K562 (cell line): ENCODE measurements at regions not wholly inside any gene's neighbourhood (a gene's known extent, or its start where the extent isn't known, plus 50 kb on each side); places are given as distances from the start of the nearest gene placed in this dataset.

Experiments
- ATAC-seq: fragments of 200-7000 bp; cut with Tn5 transposase; 3 replicates; pipeline ENCODE4 v1.9.1; 2020; ENCODE audit warnings: moderate library complexity
- BruUV-seq: library from RNA; stranded (reverse); fragments of 400-500 nt; replicated peaks from 2 replicates; lab custom pipeline; 2021; lab: Mats Ljungman, UMichigan
- CTCF ChIA-PET: fragments of 300-600 bp; formaldehyde crosslinking; extraction: SDS; loops from one replicate; lab custom pipeline; 2021; ENCODE audit warnings: low intra/inter-chr PET ratio; lab: Yijun Ruan, JAX
- POLR2A ChIA-PET: fragments of 300-600, 350-650 bp; sonication (Branson Sonifier 250); formaldehyde crosslinking; extraction: SDS; loops from one replicate; lab custom pipeline; 2021; ENCODE audit warnings: antibody characterized with exemption, inconsistent platforms; lab: Yijun Ruan, JAX
- DNase-seq, 4 experiments: peaks; one replicate each; pipeline versions ENCODE4 v3.0.0 to v3.0.0-alpha.2; 2011 to 2018; ENCODE audit warnings: low spot score in 3 of 4, mixed read lengths in 3 of 4; ENCODE audit errors: extremely low read depth in 1 of 4
- FAIRE-seq: peaks from 2 replicates; lab custom pipeline; 2011; peaks lifted over from hg19 to GRCh38; lab: Jason Lieb, UNC
- H2AFZ ChIP-seq: 2 replicates; pipeline ENCODE4 v1.6.0; 2011; ENCODE audit warnings: low read depth, low read length, control low read depth, inconsistent platforms
- H3K27ac ChIP-seq: fragments of 200-600 bp; 3 replicates; pipeline ENCODE4 v1.8.0; 2011; ENCODE audit warnings: low read depth, mild to moderate bottlenecking, control low read depth, inconsistent platforms, low read length, moderate library complexity, mixed read lengths; ENCODE audit errors: extremely low read depth
- H3K27me3 ChIP-seq, 2 experiments: fragments of 300-600 bp in 1 of 2; 2 replicates in 1 of 2; 3 replicates in 1 of 2; pipeline versions ENCODE4 v1.6.0 to v1.8.0; 2011; ENCODE audit warnings: inconsistent platforms in 2 of 2, low read length in 2 of 2, mild to moderate bottlenecking in 1 of 2, mixed read lengths in 1 of 2, moderate library complexity in 1 of 2; ENCODE audit not compliant: control insufficient read depth in 2 of 2, insufficient read depth in 2 of 2
- H3K36me3 ChIP-seq: fragments of 300-600 bp; 3 replicates; pipeline ENCODE4 v1.8.0; 2011; ENCODE audit warnings: mild to moderate bottlenecking, low read length, inconsistent platforms; ENCODE audit not compliant: control insufficient read depth, insufficient read depth
- H3K4me1 ChIP-seq, 2 experiments: fragments of 200-600 bp in 1 of 2; replicated peaks in 1 of 2; 2 replicates in 1 of 2; 3 replicates in 1 of 2; pipeline versions ENCODE4 v1.5.1 to v1.8.0; 2011; ENCODE audit warnings: inconsistent platforms in 2 of 2, low read length in 2 of 2, mild to moderate bottlenecking in 1 of 2, mixed read lengths in 1 of 2, moderate library complexity in 1 of 2; ENCODE audit not compliant: control insufficient read depth in 2 of 2, insufficient read depth in 2 of 2
- H3K4me2 ChIP-seq: 2 replicates; pipeline ENCODE4 v1.6.1; 2011; ENCODE audit warnings: low read length, control low read depth, inconsistent platforms, mixed read lengths; ENCODE audit not compliant: insufficient read depth
- H3K4me3 ChIP-seq: fragments of 200-600 bp; sonication (generic), shearing (Covaris generic); 2 replicates; pipeline ENCODE4 v1.5.1; 2016; ENCODE audit warnings: control low read depth, inconsistent platforms
- H3K79me2 ChIP-seq: fragments of 200-600 bp; 3 replicates; pipeline ENCODE4 v1.8.0; 2011; ENCODE audit warnings: low read length, inconsistent platforms; ENCODE audit not compliant: control insufficient read depth, insufficient read depth
- H3K9ac ChIP-seq, 2 experiments: 2 replicates each; pipeline versions ENCODE4 v1.6.0 to v1.6.1; 2011; ENCODE audit warnings: low read depth in 2 of 2, low read length in 2 of 2, control low read depth in 1 of 2, inconsistent platforms in 1 of 2, mild to moderate bottlenecking in 1 of 2, mixed read lengths in 1 of 2; ENCODE audit not compliant: insufficient read depth in 1 of 2
- H3K9me1 ChIP-seq: one replicate; pipeline ENCODE4 v1.6.0; 2011; ENCODE audit warnings: inconsistent platforms, mild to moderate bottlenecking, low read length, moderate library complexity; ENCODE audit not compliant: control insufficient read depth, insufficient read depth
- H3K9me3 ChIP-seq: replicated peaks from 2 replicates; pipeline ENCODE4 v1.5.1; 2011; ENCODE audit warnings: low read depth, low read length, inconsistent platforms; ENCODE audit not compliant: control insufficient read depth, insufficient read depth
- H4K20me1 ChIP-seq: replicated peaks from 2 replicates; pipeline ENCODE4 v1.6.1; 2011; ENCODE audit warnings: low read length, inconsistent platforms, mixed read lengths; ENCODE audit not compliant: control insufficient read depth, insufficient read depth
- CTCF ChIP-seq, 3 experiments: IDR thresholded peaks in 2 of 3; conservative IDR thresholded peaks in 1 of 3; 2 replicates each; pipeline ENCODE4 v1.5.1; 2011 to 2012; ENCODE audit warnings: low read length in 3 of 3, mild to moderate bottlenecking in 3 of 3, control low read depth in 2 of 3, improper control_type of control experiment in 1 of 3, inconsistent platforms in 1 of 3, low read depth in 1 of 3, mixed read lengths in 1 of 3, moderate library complexity in 1 of 3; ENCODE audit not compliant: insufficient read depth in 2 of 3
- EHMT2 ChIP-seq: fragments of 450-650 bp; IDR thresholded peaks from 2 replicates; pipeline ENCODE4 v1.6.1; 2018; ENCODE audit warnings: antibody characterized with exemption
- ETV6 ChIP-seq, 3 experiments: fragments of 150-350 bp in 1 of 3; sonication (generic) in 1 of 3; formaldehyde crosslinking in 1 of 3; IDR thresholded peaks; 2 replicates each; pipeline versions ENCODE4 v1.6.1 to v1.8.0; 2014 to 2022; ENCODE audit warnings: borderline replicate concordance in 2 of 3, low read depth in 2 of 3, antibody characterized with exemption in 1 of 3, low read length in 1 of 3, mild to moderate bottlenecking in 1 of 3, missing genetic modification reagents in 1 of 3
- KDM5B ChIP-seq: fragments of 200-600 bp; sonication (generic); IDR thresholded peaks from 2 replicates; pipeline ENCODE4 v1.6.1; 2012; ENCODE audit warnings: low read depth, mild to moderate bottlenecking, moderate library complexity, low read length, control low read depth, inconsistent platforms; ENCODE audit not compliant: insufficient replicate concordance
- SMARCC2 ChIP-seq: fragments of 450-650 bp; IDR thresholded peaks from 2 replicates; pipeline ENCODE4 v1.6.1; 2017; ENCODE audit warnings: antibody characterized with exemption, moderate library complexity, mild to moderate bottlenecking, low read depth
- TAF15 ChIP-seq: fragments of 200-400 bp; formaldehyde crosslinking; IDR thresholded peaks from 2 replicates; pipeline ENCODE4 v1.6.1; 2017; ENCODE audit warnings: mild to moderate bottlenecking, low read depth, low read length, moderate library complexity
- TGIF2 ChIP-seq: sonication (generic); formaldehyde crosslinking; IDR thresholded peaks from 2 replicates; pipeline ENCODE4 v1.8.1; 2022; ENCODE audit warnings: mild to moderate bottlenecking, missing genetic modification reagents, moderate library complexity
- U2AF1 ChIP-seq: fragments of 200-400 bp; formaldehyde crosslinking; optimal IDR thresholded peaks from 2 replicates; pipeline ENCODE3; 2017; ENCODE audit warnings: mild to moderate bottlenecking, low read depth, low read length, moderate library complexity
- ZNF507 ChIP-seq: conservative IDR thresholded peaks from 2 replicates; pipeline ENCODE4 v1.6.1; 2017; ENCODE audit warnings: missing genetic modification characterization, missing compliant biosample characterization
- in situ Hi-C: fragments of 300-500 bp; cut with MboI; formaldehyde crosslinking; loops from 4 replicates; pipeline ENCODE4 v1.15.0; 2018; ENCODE audit warnings: inconsistent platforms, mixed read lengths
- intact Hi-C: fragments of 100-400 bp; cut with micrococcal nuclease; formaldehyde crosslinking; loops from 2 replicates; pipeline ENCODE4 v1.14.2; 2022

GRCh38 chr7:104065491-104065890 is 76.0 kb upstream of the RELN start:
- Histone ChIP-seq H3K4me2 (no peak overlapping the region), H2AFZ (no peak overlapping the region), H3K4me3 (no peak overlapping the region), H4K20me1 (no peaks in the 10 kb centered on the region), H3K9ac (no peak overlapping the region), H3K27me3 (no peaks in the 10 kb centered on the region), H3K9me1 (no peaks in the 10 kb centered on the region), H3K79me2 (no peaks in the 10 kb centered on the region), H3K4me1 (no peaks in the 10 kb centered on the region), H3K36me3 (no peaks in the 10 kb centered on the region), H3K27ac (no peak overlapping the region), H3K9me3 (0 out of 2 replicates have a peak, but pooled peaks cover 3% of the 10 kb centered on the region)
- DNase-seq (no peak), ATAC-seq (no peak), FAIRE-seq (no peak)
- no TSS peak for BruUV-seq
- in situ Hi-C loops, result no loop called here
- no peak for TF ChIP-seq CTCF (IDR thresholded peaks at IDR 0.05 in 2 of 3, conservative IDR thresholded peaks at IDR 0.05 in 1 of 3; ENCODE audit: insufficient read depth in 2 of 3, low read depth in 1 of 3, low read length in 3 of 3)
- no peak for TF ChIP-seq TAF15
- no peak for TF ChIP-seq KDM5B
- no peak for TF ChIP-seq ZNF507 (tag)
- TF ChIP-seq U2AF1, result no peak
- TF ChIP-seq EHMT2, result no peak
- TF ChIP-seq TGIF2 (CRISPR knock-in tag), result no peak
- TF ChIP-seq ETV6 (IDR thresholded peaks at IDR 0.05; ENCODE audit: borderline replicate concordance in 1 of 2, low read depth in 2 of 2, low read length in 1 of 2), result no peak
- TF ChIP-seq ETV6 (CRISPR knock-in tag; IDR thresholded peaks at IDR 0.05; ENCODE audit: borderline replicate concordance), result no peak
- TF ChIP-seq SMARCC2, result no peak
- intact Hi-C loops, result no loop called here
- POLR2A ChIA-PET, result interaction anchor here (1.5 kb wide), 1 partner anchor 20 kb away, joined by 3 read pairs; no protein-coding TSS in a partner anchor
- CTCF ChIA-PET, result no interaction called here
